Left colon (tissue), 2 donors: ENCODE measurements at regions not wholly inside any gene's neighbourhood (a gene's known extent, or its start where the extent isn't known, plus 50 kb on each side); places are given as distances from the start of the nearest gene placed in this dataset.
"Not testable (repeated sequence)": the region's sequence is repeated elsewhere in the genome, so short reads cannot be mapped to it uniquely, and the experiment has no call there.

Experiments
- ATAC-seq: fragments of 200-7000 bp; cut with Tn5 transposase; one replicate; pipeline ENCODE4 v1.9.1; 2020; ENCODE audit warnings: mild to moderate bottlenecking, moderate library complexity
- DNase-seq, 2 donors: peaks; one replicate each; pipeline ENCODE4 v3.0.0-alpha.2; 2020
- intact Hi-C, 2 donors: fragments of 100-400 bp; cut with DNase I in 1 of 2; cut with micrococcal nuclease in 1 of 2; formaldehyde crosslinking; loops; one replicate each; pipeline versions ENCODE4 v1.11.2 to v1.14.0; 2022; cut with DNase I, micrococcal nuclease
- donor health status: DM: no; HTN: no; CAD: no.
- donor health status: DM: yes; HTN: yes; CAD: no.

- not testable (repeated sequence) for ATAC-seq
These were observed 530.7 kb downstream of the RPIA start for GRCh38 chr2:89222063-89222732.

GRCh38 chr2:89224803-89225202, 533.3 kb downstream of the RPIA start:
- ATAC-seq = peak; percentile 69
- DNase-seq, intact Hi-C loops: not testable (repeated sequence)

More at GRCh38 chr2:89222063-89222732, 530.7 kb downstream of the RPIA start:
- DNase-seq, intact Hi-C loops: not testable (repeated sequence)

GRCh38 chr2:89229979-89230378, 538.5 kb downstream of the RPIA start:
- ATAC-seq, DNase-seq, intact Hi-C loops: not testable (repeated sequence)

- ATAC-seq, intact Hi-C loops, DNase-seq: not testable (repeated sequence)
These were observed 539.8 kb downstream of the RPIA start for GRCh38 chr2:89231241-89231640.

- DNase-seq, intact Hi-C loops, ATAC-seq: not testable (repeated sequence)
These were observed 542.5 kb downstream of the RPIA start for GRCh38 chr2:89233931-89234330.

- ATAC-seq, intact Hi-C loops: not testable (repeated sequence)
These were observed 543.5 kb downstream of the RPIA start for GRCh38 chr2:89234818-89235466.

GRCh38 chr2:89236832-89237450, 545.5 kb downstream of the RPIA start:
- ATAC-seq = peak; percentile 93
- intact Hi-C loops, DNase-seq: not testable (repeated sequence)

More at GRCh38 chr2:89234818-89235466, 543.5 kb downstream of the RPIA start:
- not testable (repeated sequence) for DNase-seq

GRCh38 chr2:89237783-89238182, 546.3 kb downstream of the RPIA start:
- peak; percentile 69 for ATAC-seq
- intact Hi-C loops = not testable (repeated sequence)

GRCh38 chr2:89243114-89243700, 551.7 kb downstream of the RPIA start:
- DNase-seq, intact Hi-C loops: not testable (repeated sequence)
- ATAC-seq = peak; percentile 79

More at GRCh38 chr2:89237783-89238182, 546.3 kb downstream of the RPIA start:
- not testable (repeated sequence) for DNase-seq

DNA sequence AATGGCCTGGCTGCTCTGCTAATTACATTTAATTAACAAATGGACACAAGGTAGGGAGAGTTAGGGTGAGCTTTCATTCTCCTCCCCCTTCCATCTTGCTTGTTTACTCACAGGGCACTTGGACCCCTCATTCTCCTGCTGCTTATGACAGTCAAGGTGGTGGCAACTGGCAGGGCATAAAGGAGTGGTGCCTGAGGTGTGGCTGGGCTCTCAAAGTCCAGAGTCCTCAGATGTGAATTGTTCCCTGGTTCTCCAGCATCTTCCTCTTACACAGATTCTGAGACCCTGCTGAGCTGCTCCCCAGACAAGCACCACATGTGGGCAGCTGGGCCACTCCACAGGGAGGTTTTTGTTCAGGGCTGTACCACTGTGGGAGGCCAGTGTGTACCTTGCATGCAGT, 552.9 kb downstream of the RPIA start:
- intact Hi-C loops = not testable (repeated sequence)
- DNase-seq (peak in 1 of 2 donors; percentile 12), ATAC-seq (peak; percentile 94)

DNA sequence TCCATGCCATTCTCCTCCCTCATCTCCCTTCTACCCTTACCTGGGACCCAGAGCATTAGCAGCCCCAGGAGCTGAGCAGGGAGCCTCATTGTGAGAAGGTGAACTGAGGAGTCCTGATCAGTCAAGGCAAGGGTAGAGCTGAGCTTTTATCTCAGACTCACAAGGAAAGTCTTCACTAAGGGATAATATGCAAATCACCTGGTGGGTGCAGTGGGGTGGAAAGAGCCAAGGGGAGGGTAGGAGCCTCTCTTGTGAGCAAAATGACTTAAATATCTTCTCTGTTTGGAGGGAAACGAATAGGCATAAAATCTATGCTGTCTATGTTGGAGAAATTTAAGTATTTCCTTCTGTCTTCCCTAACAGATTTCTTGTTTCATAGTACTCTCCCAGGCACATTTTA, 554.0 kb downstream of the RPIA start:
- intact Hi-C loops, ATAC-seq, DNase-seq: not testable (repeated sequence)

DNA sequence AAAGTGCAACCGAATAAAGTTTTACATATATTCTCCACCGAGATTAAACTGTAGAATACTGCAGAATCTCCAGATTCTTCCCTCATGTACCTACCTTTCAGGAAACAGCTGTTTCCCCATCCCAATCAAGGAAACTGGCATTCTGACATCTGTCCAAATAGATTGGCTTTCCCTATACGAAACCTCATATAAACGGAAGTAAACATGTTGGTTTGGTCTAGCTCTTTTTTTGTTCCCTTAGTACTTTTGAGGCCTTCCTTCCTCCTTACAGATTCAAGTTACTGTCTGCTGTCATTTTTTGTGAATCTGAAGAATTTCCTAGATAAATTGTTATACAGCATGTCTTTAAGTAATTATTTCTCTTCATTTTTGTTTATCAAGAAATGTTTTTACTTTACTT, 554.6 kb downstream of the RPIA start:
- DNase-seq, ATAC-seq, intact Hi-C loops: not testable (repeated sequence)

GRCh38 chr2:89246620-89247019, 555.1 kb downstream of the RPIA start:
- DNase-seq, intact Hi-C loops, ATAC-seq: not testable (repeated sequence)

- intact Hi-C loops, DNase-seq, ATAC-seq: not testable (repeated sequence)
These were observed 563.5 kb downstream of the RPIA start for GRCh38 chr2:89255013-89255412.

DNA sequence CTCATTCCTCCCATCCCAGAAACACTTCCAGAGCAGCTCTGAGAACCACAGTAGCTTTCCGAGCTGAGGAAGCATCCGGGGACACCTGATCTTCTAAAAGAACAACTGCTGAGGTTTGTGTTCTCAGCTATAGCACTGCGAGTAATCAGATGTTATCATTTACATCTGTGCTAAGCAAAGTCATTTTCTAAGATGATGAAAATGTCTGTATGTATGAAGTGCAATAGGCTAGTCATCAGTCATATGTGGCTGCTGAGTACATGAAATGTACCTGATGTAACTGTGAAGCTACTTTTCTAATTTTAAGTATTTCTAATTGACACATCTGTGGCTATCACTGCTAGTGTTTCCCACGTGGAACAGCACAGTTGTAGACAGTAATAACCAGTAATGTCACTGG, 582.0 kb downstream of the RPIA start:
- intact Hi-C loops, DNase-seq, ATAC-seq: not testable (repeated sequence)

GRCh38 chr2:89280536-89280935, 589.1 kb downstream of the RPIA start:
- ATAC-seq, DNase-seq, intact Hi-C loops: not testable (repeated sequence)

DNA sequence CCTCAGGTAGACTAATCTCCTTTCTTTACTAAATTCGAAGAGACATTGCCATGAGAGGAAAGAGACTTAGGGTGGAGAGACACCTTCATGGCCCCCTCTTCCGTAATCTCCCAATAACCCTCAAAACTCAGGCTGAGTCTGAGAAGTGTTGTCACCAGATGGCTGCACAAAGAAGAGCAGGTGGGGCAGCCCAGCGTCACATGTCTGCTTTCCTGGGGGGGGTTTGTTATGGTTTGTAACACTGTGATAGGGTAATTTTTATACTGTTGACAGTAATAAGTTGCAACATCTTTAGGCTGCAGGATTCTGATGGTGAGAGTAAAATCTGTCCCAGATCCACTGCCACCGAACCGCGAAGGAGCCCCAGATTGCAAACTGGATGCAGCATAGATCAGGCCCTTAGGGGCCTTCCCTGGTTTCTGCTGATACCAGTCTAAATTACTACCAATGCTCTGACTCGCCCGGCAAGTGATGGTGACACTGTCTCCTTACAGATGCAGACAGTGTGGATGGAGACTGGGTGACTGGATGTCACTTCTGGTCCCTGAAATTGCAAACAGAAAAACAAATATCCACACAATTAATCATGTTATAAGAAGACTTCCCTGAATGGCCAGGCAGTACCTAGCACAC, 595.1 kb downstream of the RPIA start:
- ATAC-seq, intact Hi-C loops, DNase-seq: not testable (repeated sequence)

GRCh38 chr2:89287084-89287483, 595.6 kb downstream of the RPIA start:
- DNase-seq, ATAC-seq, intact Hi-C loops: not testable (repeated sequence)
